ENCODE measurements at regions not wholly inside any gene's neighbourhood (a gene's known extent, or its start where the extent isn't known, plus 50 kb on each side); places are given as distances from the start of the nearest gene placed in this dataset.
A peak's percentile ranks its signal among the peaks of the same experiment; 100 is the strongest.
"Not testable (repeated sequence)": the region's sequence is repeated elsewhere in the genome, so short reads cannot be mapped to it uniquely, and the experiment has no call there.

DNA sequence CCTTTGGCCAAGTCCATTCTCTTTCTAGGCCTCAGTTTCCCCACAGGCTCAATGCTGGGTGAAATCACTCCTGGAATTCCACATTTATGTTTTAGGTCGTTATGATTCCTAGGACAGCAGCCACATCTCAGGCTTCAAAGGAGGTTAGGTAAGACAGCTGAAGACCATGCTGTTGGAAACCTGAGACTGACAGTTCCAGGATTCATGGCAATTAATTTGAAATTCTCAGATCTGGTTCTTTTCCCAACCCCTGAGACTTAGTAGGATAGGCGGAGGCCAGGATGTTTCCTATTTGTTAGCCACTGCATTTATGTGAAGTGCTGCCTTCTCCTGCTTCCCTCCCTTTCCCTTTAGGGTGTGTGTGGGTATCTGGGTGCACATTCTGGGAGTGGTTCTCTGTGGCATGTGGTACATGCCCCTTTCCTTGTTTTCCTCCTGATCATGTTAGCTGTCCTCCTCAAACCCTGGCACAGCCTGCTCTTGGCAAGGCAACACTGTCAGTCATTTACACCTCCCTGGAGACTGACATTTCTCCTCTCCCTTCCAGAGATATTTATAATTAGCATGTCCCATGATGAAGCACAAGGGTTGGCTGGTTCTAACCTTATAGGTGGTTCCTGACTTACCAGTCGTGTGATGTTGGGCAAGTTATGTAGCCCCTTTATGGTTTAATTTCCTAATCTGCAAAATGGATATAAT lies 91.4 kb upstream of the SALL1 start:
- Histone ChIP-seq H3K27me3 (ENCODE audit: control insufficient read depth, insufficient read depth, low read length) (peaks cover 4% of the 10 kb centered on the region; the same call in 1 of the 2 replicates), H3K9me3 (ENCODE audit: control insufficient read depth, insufficient read depth, low read length) (no peaks in the 10 kb centered on the region), H3K9ac (ENCODE audit: low read depth, low read length) (no peak overlapping the region)

DNA sequence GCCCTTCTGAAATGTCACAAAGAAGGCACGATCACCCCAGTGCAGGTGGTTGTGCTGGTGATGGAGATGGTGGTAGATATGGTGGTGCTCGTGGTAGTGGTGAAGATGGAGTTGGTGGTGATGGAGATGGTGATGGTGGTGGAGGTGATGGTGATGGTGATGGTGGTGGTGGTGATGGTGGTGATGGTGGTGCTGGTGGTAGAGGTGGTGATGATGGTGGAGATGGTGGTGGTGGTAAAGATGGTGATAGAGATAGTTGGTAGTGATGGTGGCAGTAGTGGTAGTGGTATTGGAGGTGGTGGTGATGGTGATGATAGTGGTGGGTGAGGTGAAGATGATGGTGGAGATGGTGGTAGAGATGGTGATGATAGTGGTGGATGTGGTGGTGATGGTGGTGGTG lies 88.1 kb upstream of the SALL1 start:
- H3K36me3 ChIP-seq (ENCODE audit: control insufficient read depth, insufficient read depth, low read length) = no peaks in the 10 kb centered on the region
- peaks cover 4% of the 10 kb centered on the region; the same call in 1 of the 2 replicates for H3K27me3 ChIP-seq (ENCODE audit: control insufficient read depth, insufficient read depth, low read length)
- H3K9ac ChIP-seq (ENCODE audit: low read depth, low read length) = no peak overlapping the region
- H3K27ac ChIP-seq (ENCODE audit: low read depth, low read length) = no peak overlapping the region
- peaks cover 25% of the 10 kb centered on the region for H3K4me1 ChIP-seq (ENCODE audit: control insufficient read depth, insufficient read depth, low read length)
- H3K9me3 ChIP-seq (ENCODE audit: control insufficient read depth, insufficient read depth, low read length) = no peaks in the 10 kb centered on the region
- no peak overlapping the region for H3K4me3 ChIP-seq (ENCODE audit: low read depth, low read length)

More for the DNA sequence above, 91.4 kb upstream of the SALL1 start:
- peaks cover 13% of the 10 kb centered on the region for H3K4me1 ChIP-seq (ENCODE audit: control insufficient read depth, insufficient read depth, low read length)
- H3K36me3 ChIP-seq (ENCODE audit: control insufficient read depth, insufficient read depth, low read length) = no peaks in the 10 kb centered on the region
- H3K27ac ChIP-seq (ENCODE audit: low read depth, low read length) = no peak overlapping the region
- no peak overlapping the region for H3K4me3 ChIP-seq (ENCODE audit: low read depth, low read length)

DNA sequence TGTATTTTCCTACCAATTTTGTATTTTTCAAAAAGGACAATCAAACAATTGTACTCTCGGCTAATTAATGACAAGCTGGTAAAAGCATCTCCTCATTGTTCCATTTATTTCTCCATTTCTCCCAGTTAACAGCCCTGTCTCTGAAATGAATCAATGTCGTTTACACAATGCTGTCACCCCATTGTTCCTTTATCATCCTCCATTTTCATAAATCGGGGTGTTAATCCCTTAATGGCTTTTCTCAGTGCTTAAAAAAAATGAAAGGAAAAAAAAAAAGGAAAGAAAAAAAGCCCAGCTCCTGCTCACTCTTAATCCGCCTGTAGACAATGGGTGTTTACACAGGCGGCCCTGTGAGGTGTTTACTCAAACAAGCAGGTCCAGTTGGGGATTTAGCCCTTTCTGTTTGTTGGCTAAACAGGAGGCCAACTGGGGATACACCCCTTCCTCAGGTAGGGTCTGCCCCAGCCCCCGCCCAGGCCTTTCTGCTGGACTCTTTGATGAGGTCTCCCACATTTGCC lies 86.8 kb upstream of the SALL1 start:
- H3K9ac ChIP-seq (ENCODE audit: low read depth, low read length) = no peak overlapping the region
- H3K27ac ChIP-seq (ENCODE audit: low read depth, low read length) = peak overlapping the region; percentile 64
- no peak overlapping the region for H3K4me3 ChIP-seq (ENCODE audit: low read depth, low read length)
- peaks cover 25% of the 10 kb centered on the region for H3K4me1 ChIP-seq (ENCODE audit: control insufficient read depth, insufficient read depth, low read length)
- no peaks in the 10 kb centered on the region for H3K36me3 ChIP-seq (ENCODE audit: control insufficient read depth, insufficient read depth, low read length)
- H3K9me3 ChIP-seq (ENCODE audit: control insufficient read depth, insufficient read depth, low read length) = no peaks in the 10 kb centered on the region
- H3K27me3 ChIP-seq (ENCODE audit: control insufficient read depth, insufficient read depth, low read length) = peaks cover 4% of the 10 kb centered on the region; the same call in 1 of the 2 replicates

DNA sequence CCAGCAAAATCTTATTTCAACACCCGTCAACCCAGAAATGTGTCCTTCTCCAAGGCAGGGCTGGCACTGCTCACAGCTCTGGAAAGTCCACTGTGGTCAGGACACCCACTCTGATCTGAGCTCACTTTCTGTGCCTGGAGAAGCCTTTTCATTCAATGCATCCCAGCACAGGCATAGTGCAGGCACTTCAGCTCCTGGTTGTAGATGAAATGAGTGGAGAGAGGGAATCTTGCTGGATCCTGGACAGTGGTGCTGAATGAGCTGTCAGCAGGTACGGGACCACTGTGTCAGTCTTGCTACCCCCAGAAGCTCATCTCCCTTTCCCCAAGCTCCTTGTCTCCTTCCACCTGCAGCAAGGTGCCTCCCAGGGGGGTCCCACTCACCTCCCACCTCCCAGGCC lies 86.1 kb upstream of the SALL1 start:
- Histone ChIP-seq H3K4me1 (ENCODE audit: control insufficient read depth, insufficient read depth, low read length) (peaks cover 25% of the 10 kb centered on the region), H3K9me3 (ENCODE audit: control insufficient read depth, insufficient read depth, low read length) (no peaks in the 10 kb centered on the region), H3K27me3 (ENCODE audit: control insufficient read depth, insufficient read depth, low read length) (peaks cover under 1% of the 10 kb centered on the region; the same call in 1 of the 2 replicates), H3K9ac (ENCODE audit: low read depth, low read length) (no peak overlapping the region), H3K36me3 (ENCODE audit: control insufficient read depth, insufficient read depth, low read length) (no peaks in the 10 kb centered on the region), H3K27ac (ENCODE audit: low read depth, low read length) (peak overlapping the region; percentile 64), H3K4me3 (ENCODE audit: low read depth, low read length) (no peak overlapping the region)

DNA sequence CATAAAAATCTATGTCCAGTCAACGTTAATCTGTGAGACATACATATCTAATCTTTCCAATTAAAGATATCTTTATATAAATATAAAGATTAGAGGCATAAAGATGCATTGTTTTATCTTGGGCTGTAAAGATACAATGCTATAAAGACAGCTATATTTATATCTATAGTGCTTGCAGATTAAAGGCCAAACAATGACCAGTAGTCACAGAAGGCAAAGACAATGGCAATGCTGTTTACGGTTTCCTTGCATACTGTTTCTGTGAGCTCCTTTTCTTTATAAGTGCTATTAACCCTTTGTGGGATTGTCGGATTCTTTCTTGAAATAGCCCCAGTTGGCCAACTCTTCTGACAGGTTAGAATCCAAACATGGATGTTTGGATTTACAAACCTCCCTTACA lies 85.5 kb upstream of the SALL1 start:
- H3K27ac ChIP-seq (ENCODE audit: low read depth, low read length) = no peak overlapping the region
- no peak overlapping the region for H3K4me3 ChIP-seq (ENCODE audit: low read depth, low read length)
- H3K27me3 ChIP-seq (ENCODE audit: control insufficient read depth, insufficient read depth, low read length) = no peaks in the 10 kb centered on the region
- H3K9me3 ChIP-seq (ENCODE audit: control insufficient read depth, insufficient read depth, low read length) = no peaks in the 10 kb centered on the region
- no peaks in the 10 kb centered on the region for H3K36me3 ChIP-seq (ENCODE audit: control insufficient read depth, insufficient read depth, low read length)
- peaks cover 25% of the 10 kb centered on the region for H3K4me1 ChIP-seq (ENCODE audit: control insufficient read depth, insufficient read depth, low read length)
- H3K9ac ChIP-seq (ENCODE audit: low read depth, low read length) = no peak overlapping the region

DNA sequence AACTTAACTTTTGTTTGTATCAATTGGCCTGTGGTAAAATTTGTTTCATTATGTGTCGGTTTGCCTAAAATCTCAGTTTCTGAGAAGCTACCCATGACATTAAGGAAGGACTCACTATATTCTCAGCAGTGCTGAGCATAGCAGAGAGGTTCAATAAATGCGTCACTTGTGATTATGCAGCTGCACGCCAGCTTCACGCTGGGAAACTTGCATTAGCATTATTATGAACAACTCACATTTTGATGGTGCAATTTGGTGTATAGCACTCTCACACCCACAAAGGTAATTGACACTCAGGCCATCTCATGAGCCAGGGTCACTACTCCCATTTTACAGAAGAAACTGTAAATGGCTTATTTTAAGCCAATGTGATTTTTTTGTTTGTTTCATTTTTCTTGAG lies 80.6 kb upstream of the SALL1 start:
- Histone ChIP-seq H3K27ac (ENCODE audit: low read depth, low read length) (no peak overlapping the region), H3K9me3 (ENCODE audit: control insufficient read depth, insufficient read depth, low read length) (no peaks in the 10 kb centered on the region), H3K4me1 (ENCODE audit: control insufficient read depth, insufficient read depth, low read length) (peaks cover 17% of the 10 kb centered on the region), H3K27me3 (ENCODE audit: control insufficient read depth, insufficient read depth, low read length) (no peaks in the 10 kb centered on the region), H3K36me3 (ENCODE audit: control insufficient read depth, insufficient read depth, low read length) (no peaks in the 10 kb centered on the region), H3K4me3 (ENCODE audit: low read depth, low read length) (no peak overlapping the region), H3K9ac (ENCODE audit: low read depth, low read length) (no peak overlapping the region)

DNA sequence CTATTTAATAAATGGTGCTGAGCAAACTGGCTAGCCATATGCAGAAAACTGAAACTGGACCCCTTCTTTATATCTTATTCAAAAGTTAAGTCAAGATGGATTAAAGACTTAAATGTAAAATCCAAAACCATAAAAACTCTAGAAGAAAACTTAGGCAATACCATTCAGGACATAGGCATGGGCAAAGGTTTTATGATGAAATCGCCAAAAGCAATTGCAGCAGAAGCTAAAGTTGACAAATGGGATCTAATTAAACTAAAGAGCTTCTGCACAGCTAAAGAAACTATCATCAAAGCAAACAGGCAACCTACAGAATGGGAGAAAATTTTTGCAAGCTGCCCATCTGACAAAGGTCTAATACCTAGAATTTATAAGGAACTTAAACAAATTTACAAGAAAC lies 79.0 kb upstream of the SALL1 start:
- not testable (repeated sequence) for H3K27ac ChIP-seq (ENCODE audit: low read depth, low read length); H3K9me3 ChIP-seq (ENCODE audit: control insufficient read depth, insufficient read depth, low read length); H3K36me3 ChIP-seq (ENCODE audit: control insufficient read depth, insufficient read depth, low read length); H3K27me3 ChIP-seq (ENCODE audit: control insufficient read depth, insufficient read depth, low read length); H3K9ac ChIP-seq (ENCODE audit: low read depth, low read length); H3K4me3 ChIP-seq (ENCODE audit: low read depth, low read length); H3K4me1 ChIP-seq (ENCODE audit: control insufficient read depth, insufficient read depth, low read length)

DNA sequence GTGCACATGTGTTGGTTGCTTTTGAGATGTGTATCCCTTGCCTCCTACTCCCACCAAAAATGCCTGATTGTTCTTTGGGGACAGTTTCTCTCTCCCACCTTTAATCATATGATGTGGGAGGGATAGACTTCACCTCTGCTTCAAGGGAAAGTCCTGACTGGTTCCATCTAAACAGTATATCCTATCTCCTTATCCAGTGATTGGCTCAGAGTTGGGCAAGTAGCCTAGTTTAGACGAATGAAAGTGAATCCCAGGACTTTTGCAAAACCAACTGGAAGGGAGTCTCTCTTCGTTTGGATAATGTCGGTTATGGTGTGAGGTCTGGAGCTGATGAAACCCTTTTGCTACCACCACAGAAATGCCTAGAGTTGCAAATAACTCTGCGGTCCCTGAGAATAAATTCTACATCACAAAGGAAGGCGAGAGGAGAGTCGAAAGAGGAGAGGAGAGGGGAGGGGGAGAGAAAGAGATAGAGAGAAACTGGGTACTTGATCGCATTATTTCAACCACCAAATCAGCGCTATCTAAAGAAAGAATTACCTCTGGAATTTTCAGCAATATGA lies 77.1 kb upstream of the SALL1 start:
- peaks cover 10% of the 10 kb centered on the region for H3K4me1 ChIP-seq (ENCODE audit: control insufficient read depth, insufficient read depth, low read length)
- peak overlapping the region; percentile 68 for H3K27ac ChIP-seq (ENCODE audit: low read depth, low read length)
- H3K36me3 ChIP-seq (ENCODE audit: control insufficient read depth, insufficient read depth, low read length) = no peaks in the 10 kb centered on the region
- H3K9me3 ChIP-seq (ENCODE audit: control insufficient read depth, insufficient read depth, low read length) = no peaks in the 10 kb centered on the region
- H3K27me3 ChIP-seq (ENCODE audit: control insufficient read depth, insufficient read depth, low read length) = no peaks in the 10 kb centered on the region
- no peak overlapping the region for H3K9ac ChIP-seq (ENCODE audit: low read depth, low read length)
- H3K4me3 ChIP-seq (ENCODE audit: low read depth, low read length) = 0 out of 2 replicates have a peak overlapping the region, but pooled peaks have one; percentile 8

DNA sequence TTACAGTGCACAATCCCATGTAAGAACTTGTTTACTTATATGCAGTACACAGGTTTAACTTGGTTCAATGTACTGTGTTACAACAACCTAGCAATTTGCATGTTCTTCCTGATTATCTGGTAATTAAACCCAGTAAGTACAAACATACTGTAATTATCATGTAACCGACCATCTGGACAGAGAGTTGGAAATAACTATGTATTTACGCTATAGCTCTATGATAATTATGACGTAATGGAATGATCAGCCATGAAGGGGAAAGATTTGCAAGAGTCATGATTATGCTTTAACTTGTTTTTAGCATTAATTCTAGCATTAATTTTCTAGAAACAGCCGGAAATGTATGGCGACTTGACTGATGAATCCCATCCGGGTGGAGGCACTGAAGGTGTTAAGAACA lies 74.8 kb upstream of the SALL1 start:
- no peaks in the 10 kb centered on the region for H3K9me3 ChIP-seq (ENCODE audit: control insufficient read depth, insufficient read depth, low read length)
- no peak overlapping the region for H3K9ac ChIP-seq (ENCODE audit: low read depth, low read length)
- H3K4me1 ChIP-seq (ENCODE audit: control insufficient read depth, insufficient read depth, low read length) = peaks cover 10% of the 10 kb centered on the region
- no peak overlapping the region for H3K4me3 ChIP-seq (ENCODE audit: low read depth, low read length)
- H3K27ac ChIP-seq (ENCODE audit: low read depth, low read length) = no peak overlapping the region
- H3K27me3 ChIP-seq (ENCODE audit: control insufficient read depth, insufficient read depth, low read length) = no peaks in the 10 kb centered on the region
- H3K36me3 ChIP-seq (ENCODE audit: control insufficient read depth, insufficient read depth, low read length) = no peaks in the 10 kb centered on the region

DNA sequence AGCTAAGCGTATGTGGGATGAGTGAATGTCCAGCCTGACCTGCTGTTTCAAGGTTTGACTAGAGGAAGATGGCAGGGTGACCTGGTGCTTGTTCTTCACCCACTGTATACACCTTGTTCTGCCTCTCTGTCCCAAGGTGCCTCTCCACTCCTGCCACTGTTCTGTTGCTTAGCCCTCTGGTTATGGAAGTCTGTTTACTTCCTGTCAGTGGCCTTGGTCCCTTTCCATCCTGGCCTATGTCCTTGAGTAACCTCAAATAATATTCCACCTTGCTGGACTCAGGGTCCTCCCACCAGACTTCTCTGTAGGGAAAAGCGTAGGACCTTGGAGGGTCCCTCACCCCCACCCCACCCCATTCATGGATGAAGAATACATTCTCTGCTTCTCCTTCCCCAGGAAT lies 73.2 kb upstream of the SALL1 start:
- H3K27ac ChIP-seq (ENCODE audit: low read depth, low read length) = no peak overlapping the region
- H3K4me3 ChIP-seq (ENCODE audit: low read depth, low read length) = no peak overlapping the region
- H3K36me3 ChIP-seq (ENCODE audit: control insufficient read depth, insufficient read depth, low read length) = no peaks in the 10 kb centered on the region
- no peaks in the 10 kb centered on the region for H3K27me3 ChIP-seq (ENCODE audit: control insufficient read depth, insufficient read depth, low read length)
- no peak overlapping the region for H3K9ac ChIP-seq (ENCODE audit: low read depth, low read length)
- peaks cover 10% of the 10 kb centered on the region for H3K4me1 ChIP-seq (ENCODE audit: control insufficient read depth, insufficient read depth, low read length)
- H3K9me3 ChIP-seq (ENCODE audit: control insufficient read depth, insufficient read depth, low read length) = no peaks in the 10 kb centered on the region

DNA sequence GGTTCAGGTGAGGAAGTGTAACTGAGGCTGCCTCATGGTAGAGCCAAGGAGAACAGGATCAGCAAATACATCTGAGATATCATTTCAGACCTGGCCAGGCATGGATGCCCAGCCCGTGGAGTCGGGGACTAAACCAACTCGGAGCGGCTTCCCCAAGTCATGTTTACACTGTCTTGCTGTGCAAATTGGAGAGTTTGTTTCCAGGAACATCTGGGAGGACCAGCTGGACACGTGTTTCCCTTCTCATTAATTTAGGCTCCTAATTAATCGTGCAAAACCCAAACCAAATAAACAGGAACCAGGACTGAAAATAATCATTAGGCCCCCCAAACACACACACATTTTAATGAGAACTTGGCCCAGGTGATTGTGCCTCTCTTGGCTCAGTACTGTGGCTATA lies 70.9 kb upstream of the SALL1 start:
- Histone ChIP-seq H3K4me3 (ENCODE audit: low read depth, low read length) (no peak overlapping the region), H3K27ac (ENCODE audit: low read depth, low read length) (no peak overlapping the region), H3K9ac (ENCODE audit: low read depth, low read length) (no peak overlapping the region), H3K4me1 (ENCODE audit: control insufficient read depth, insufficient read depth, low read length) (no peaks in the 10 kb centered on the region), H3K27me3 (ENCODE audit: control insufficient read depth, insufficient read depth, low read length) (no peaks in the 10 kb centered on the region), H3K9me3 (ENCODE audit: control insufficient read depth, insufficient read depth, low read length) (peaks cover 3% of the 10 kb centered on the region; the same call in 1 of the 2 replicates), H3K36me3 (ENCODE audit: control insufficient read depth, insufficient read depth, low read length) (no peaks in the 10 kb centered on the region)

Measured in HUES48 (cell line).